HG02884 (cell line): ENCODE measurements at regions not wholly inside any gene's neighbourhood (a gene's known extent, or its start where the extent isn't known, plus 50 kb on each side); places are given as distances from the start of the nearest gene placed in this dataset.

ENCODE experiments used
- ATAC-seq: cut with Tn5 transposase; IDR thresholded peaks from one replicate; pipeline ENCODE4 v1.9.1; 2021; ENCODE audit warnings: mild to moderate bottlenecking, moderate library complexity; ENCODE audit not compliant: unreplicated experiment

GRCh38 chr10:33820531-33820930 is 486.1 kb upstream of the NRP1 start:
- no peak for ATAC-seq

DNA sequence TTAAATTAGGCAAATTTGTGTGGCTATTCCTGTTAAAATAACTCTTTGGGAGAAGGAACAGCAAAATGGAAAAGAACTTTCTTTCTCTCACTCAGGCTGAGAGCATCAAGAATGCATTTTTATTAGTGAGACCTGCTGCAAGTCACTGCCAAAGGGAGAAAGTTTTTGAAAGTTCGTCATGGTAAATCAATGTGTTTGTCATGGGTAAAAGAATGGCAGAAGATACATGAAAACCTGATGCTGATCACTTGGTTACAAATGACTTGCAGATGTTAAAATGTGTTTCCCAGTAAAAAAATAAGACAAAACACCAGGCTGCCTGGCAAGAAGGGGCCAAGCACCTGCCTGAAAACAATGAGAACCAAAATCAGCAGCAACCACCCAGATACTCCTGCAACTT is 484.7 kb upstream of the NRP1 start:
- ATAC-seq, result no peak

DNA sequence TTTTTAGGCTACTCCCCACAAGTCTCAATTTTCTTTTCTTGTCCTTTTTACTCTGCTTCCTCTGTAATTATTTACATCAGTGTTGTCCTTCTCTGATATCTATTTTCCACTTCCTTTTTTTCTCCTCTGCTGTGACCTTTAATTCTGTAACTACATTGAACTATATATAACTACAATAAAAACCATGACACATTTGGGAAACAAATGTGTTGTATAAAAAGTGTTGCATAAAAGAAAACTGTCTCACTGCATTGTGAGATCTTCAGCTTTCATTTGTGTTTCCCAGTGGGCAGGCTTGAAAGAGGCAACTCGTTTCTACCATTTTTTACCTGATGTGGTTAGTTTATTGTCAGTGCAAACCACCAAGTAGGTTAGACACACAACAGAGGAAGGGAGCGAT is 483.9 kb upstream of the NRP1 start:
- no peak for ATAC-seq

DNA sequence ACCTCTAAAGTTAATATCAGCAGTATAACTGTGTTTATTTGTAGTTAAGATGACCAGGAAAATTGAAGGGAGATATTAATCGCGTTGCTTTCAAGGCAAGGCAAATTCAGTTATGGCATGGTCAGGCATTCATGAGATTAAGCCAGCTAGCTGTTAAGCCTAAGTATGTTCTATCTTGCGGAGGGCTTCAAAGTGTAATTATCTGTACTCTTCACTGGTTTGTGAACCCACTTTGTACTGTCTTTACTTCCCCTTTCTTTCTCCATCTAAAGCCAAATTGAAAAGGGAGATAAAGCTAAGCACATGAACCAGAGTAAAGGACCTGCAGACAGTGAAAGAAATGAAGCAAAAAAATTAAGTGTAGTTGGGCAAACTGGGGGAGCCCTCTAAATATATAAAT is 483.1 kb upstream of the NRP1 start:
- no peak for ATAC-seq

DNA sequence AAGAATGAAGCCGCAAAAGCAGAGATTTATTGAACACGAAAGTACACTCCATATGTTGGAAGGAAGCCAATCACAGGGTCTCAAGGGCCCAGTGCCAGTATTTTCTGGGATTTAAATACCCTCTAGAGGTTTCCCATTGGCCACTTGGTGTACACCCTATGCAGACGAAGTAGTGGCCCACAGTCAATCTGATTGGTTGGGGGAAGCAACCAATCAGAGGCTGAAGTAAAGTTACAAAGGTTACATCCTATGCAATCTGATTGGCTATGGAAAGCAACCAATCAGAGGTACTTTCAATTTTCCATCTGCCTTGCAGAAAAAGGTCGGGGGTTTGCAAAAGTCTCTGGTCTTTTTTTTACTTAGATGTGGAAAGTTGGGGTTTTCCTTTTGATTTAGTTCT is 481.3 kb upstream of the NRP1 start:
- ATAC-seq, result no peak

- no peak for ATAC-seq
These were observed 479.4 kb upstream of the NRP1 start for GRCh38 chr10:33813871-33814270.

- no peak for ATAC-seq
These were observed 478.9 kb upstream of the NRP1 start for GRCh38 chr10:33813415-33813814.

- ATAC-seq, result no peak
These were observed 478.1 kb upstream of the NRP1 start for GRCh38 chr10:33812586-33812985.

- ATAC-seq, result no peak
These were observed 476.5 kb upstream of the NRP1 start for GRCh38 chr10:33810986-33811385.

GRCh38 chr10:33809732-33810131 is 475.3 kb upstream of the NRP1 start:
- no peak for ATAC-seq

DNA sequence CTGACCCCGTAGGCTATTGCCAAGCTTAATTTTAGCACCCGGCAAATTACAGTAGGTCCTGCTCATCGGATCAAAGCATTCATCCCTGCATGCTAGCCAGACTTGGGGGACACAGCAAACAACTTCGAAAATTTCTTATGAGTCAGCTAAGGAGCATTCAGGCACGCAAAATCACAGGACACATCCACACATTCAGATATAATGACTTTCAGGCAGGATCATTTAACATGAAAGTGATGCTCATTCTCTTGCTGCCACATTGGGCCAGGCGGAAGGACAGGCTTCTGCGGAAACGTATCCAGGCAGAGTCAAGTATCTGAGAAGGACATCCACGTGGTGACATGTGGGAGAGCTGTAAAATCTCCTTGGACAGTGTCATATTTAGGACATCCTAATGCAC is 474.0 kb upstream of the NRP1 start:
- ATAC-seq, result no peak

- ATAC-seq, result no peak
These were observed 473.3 kb upstream of the NRP1 start for GRCh38 chr10:33807531-33808359.

DNA sequence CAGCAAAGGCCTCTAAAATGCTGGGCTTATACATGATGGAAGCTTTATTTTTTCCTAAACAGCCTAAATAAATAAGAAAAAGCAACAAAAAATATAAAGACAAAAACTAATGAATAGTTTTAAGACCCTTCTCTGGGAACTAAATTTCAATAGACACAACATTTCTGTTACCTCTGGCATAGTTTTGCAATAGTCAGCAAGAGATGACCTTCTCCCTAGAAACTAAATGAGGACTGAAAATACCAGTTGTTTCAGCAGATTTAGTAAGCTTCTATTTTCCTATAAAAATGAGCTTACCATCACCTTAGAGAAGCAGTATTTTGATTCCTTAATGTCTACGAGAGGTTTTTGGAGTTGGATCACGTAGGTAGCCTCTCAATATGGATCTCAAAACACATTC is 471.4 kb upstream of the NRP1 start:
- ATAC-seq, result no peak

DNA sequence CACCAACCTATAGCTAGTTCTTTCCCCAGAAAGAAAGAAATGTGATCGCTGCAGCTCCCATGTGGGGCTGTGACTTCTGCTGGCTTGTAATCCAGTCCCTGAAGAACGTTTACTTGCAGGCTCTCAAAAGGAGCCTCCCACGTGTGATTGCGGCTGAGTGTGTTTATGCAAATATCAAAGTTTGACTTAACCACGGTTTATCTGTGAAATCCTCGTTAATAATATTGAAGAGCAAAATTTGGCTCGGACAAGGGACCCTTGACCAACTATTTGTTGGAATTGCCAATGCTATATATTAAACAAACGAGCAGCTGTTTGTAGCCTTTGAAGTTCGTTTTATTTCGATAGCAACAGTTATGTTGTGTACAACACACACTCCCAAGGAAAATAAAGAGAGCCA is 470.1 kb upstream of the NRP1 start:
- no peak for ATAC-seq

DNA sequence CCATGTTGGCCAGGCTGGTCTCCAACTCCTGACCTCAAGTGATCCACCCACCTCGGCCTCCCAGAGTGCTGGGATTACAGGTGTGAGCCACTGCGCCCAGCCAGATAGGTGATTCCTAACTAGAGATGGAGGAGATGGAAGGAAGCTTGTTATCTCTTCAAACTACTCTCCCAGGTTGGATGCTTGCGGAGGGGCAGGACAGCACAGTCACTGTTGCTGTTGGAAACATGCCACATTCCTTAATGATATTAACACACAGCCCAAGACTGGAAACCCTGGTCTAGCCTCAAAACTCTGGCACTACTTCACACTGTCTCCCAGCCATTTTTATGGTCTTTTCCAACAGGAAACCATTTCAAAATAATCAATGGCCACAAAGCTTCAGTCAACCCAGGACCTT is 468.8 kb upstream of the NRP1 start:
- ATAC-seq, result no peak

DNA sequence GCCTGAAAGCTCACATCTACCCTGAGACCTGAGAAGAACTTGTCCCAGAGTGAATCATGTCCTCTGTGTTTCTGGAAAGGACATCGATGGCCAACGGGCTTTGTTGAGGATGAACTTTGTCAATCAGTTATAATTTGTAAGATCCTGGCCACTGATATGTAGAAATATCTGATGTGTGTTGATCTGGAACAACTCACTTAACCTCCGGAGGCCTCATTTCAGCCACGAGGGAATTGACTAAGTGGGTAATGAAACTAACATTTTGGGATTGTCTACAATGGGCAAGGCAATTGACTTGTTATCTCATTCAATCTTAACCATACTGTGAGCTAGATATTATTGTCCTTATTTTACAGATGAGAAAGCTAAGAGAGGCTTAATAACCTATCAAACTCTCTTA is 468.1 kb upstream of the NRP1 start:
- ATAC-seq, result no peak

- no peak for ATAC-seq
These were observed 467.2 kb upstream of the NRP1 start for GRCh38 chr10:33801705-33802104.

DNA sequence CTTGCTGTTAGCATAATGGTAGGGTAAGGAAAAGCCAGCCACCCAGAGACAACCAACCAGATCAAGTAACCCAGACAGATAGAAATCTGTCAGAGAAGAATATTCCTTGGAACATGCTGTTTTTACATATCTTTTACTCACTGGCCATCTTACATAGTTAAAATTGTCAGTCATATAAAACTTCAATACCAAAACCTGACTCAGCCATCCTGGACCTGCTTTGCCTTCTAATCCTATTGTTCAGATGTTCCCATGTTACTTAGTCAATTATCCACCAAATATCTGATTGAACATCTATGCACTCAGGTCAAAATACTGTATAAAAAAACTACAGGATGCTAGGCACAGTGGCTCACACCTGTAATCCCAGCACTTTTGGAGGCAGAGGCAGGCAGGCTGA is 466.5 kb upstream of the NRP1 start:
- ATAC-seq, result no peak

DNA sequence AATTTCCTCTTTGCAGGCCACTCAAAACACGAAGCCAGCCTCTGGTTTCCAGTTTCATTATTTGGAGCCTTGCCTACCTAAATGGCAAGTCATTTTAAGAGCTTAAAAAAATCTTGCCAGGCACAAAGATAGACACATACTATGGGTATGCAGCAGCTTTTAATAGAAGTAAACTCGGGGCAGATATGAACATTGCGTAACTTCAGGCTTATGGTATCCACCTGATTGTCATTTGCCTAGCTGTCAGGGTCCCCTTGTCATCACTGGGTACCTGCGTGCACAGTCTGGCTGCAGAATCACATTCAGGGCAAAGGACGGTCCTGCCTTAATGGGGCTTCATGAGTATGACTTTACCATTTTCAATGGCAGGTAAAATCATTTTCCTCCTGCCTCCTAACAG is 466.1 kb upstream of the NRP1 start:
- ATAC-seq, result no peak

DNA sequence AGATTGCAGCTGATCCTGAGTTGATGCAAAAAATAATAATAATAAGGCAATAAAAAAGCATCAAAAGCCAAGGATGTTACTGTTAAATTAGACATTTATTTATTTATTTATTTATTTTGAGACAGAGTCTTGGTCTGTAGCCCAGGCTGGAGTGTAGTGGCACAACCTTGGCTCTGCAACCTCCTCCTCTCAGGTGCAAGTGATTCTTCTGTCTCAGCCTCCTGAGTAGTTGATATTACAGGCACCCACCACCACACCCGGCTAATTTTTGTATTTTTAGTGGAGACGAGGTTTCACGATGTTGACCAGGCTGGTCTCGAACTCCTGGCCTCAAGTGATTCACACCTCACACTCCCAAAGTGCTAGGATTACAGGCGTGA is 465.5 kb upstream of the NRP1 start:
- no peak for ATAC-seq

GRCh38 chr10:33799281-33799943 is 464.9 kb upstream of the NRP1 start:
- ATAC-seq, result no peak

- ATAC-seq, result no peak
These were observed 464.3 kb upstream of the NRP1 start for GRCh38 chr10:33798754-33799153.

- ATAC-seq, result no peak
These were observed 462.2 kb upstream of the NRP1 start for GRCh38 chr10:33796680-33797079.
